ENCODE measurements at regions not wholly inside any gene's neighbourhood (a gene's known extent, or its start where the extent isn't known, plus 50 kb on each side); places are given as distances from the start of the nearest gene placed in this dataset.

GRCh38 chr2:486371-486770 lies 190.8 kb downstream of the TMEM18 start:
- H3K4me3 ChIP-seq (ENCODE audit: low read length), result no peak overlapping the region
- no peaks in the 10 kb centered on the region for H3K27me3 ChIP-seq (ENCODE audit: control insufficient read depth, insufficient read depth, low read length)
- H3K9me3 ChIP-seq (ENCODE audit: control insufficient read depth, insufficient read depth, low read length), result no peaks in the 10 kb centered on the region
- no peak overlapping the region for H3K27ac ChIP-seq (ENCODE audit: low read length)
- H3K36me3 ChIP-seq (ENCODE audit: control insufficient read depth, insufficient read depth, low read length), result no peaks in the 10 kb centered on the region
- DNase-seq (ENCODE audit: low read depth, low spot score), result no peak
- no peaks in the 10 kb centered on the region for H3K4me1 ChIP-seq (ENCODE audit: control insufficient read depth, insufficient read depth, low read length)
- no CpG with 5 or more reads among the region's 11 CpGs for WGBS (ENCODE audit: insufficient coverage, insufficient read length)

- H3K4me3 ChIP-seq (ENCODE audit: low read length), result no peak overlapping the region
- H3K36me3 ChIP-seq (ENCODE audit: control insufficient read depth, insufficient read depth, low read length), result no peaks in the 10 kb centered on the region
- H3K27me3 ChIP-seq (ENCODE audit: control insufficient read depth, insufficient read depth, low read length), result no peaks in the 10 kb centered on the region
- no peaks in the 10 kb centered on the region for H3K4me1 ChIP-seq (ENCODE audit: control insufficient read depth, insufficient read depth, low read length)
- H3K9me3 ChIP-seq (ENCODE audit: control insufficient read depth, insufficient read depth, low read length), result no peaks in the 10 kb centered on the region
- no CpG with 5 or more reads among the region's 16 CpGs for WGBS (ENCODE audit: insufficient coverage, insufficient read length)
- no peak overlapping the region for H3K27ac ChIP-seq (ENCODE audit: low read length)
- DNase-seq (ENCODE audit: low read depth, low spot score), result no peak
These were observed 193.5 kb upstream of the ALKAL2 start for GRCh38 chr2:481388-481787.

- Histone ChIP-seq H3K4me1 (ENCODE audit: control insufficient read depth, insufficient read depth, low read length) (no peaks in the 10 kb centered on the region), H3K4me3 (ENCODE audit: low read length) (no peak overlapping the region), H3K9me3 (ENCODE audit: control insufficient read depth, insufficient read depth, low read length) (no peaks in the 10 kb centered on the region), H3K27me3 (ENCODE audit: control insufficient read depth, insufficient read depth, low read length) (no peaks in the 10 kb centered on the region), H3K36me3 (ENCODE audit: control insufficient read depth, insufficient read depth, low read length) (no peaks in the 10 kb centered on the region), H3K27ac (ENCODE audit: low read length) (no peak overlapping the region)
- no peak for DNase-seq (ENCODE audit: low read depth, low spot score)
- no CpG with 5 or more reads among the region's 13 CpGs for WGBS (ENCODE audit: insufficient coverage, insufficient read length)
These were observed 191.7 kb upstream of the ALKAL2 start for GRCh38 chr2:479490-480176.

- WGBS (ENCODE audit: insufficient coverage, insufficient read length), result no CpG with 5 or more reads among the region's 11 CpGs
- DNase-seq (ENCODE audit: low read depth, low spot score), result no peak
- Histone ChIP-seq H3K27ac (ENCODE audit: low read length) (no peak overlapping the region), H3K36me3 (ENCODE audit: control insufficient read depth, insufficient read depth, low read length) (no peaks in the 10 kb centered on the region), H3K4me1 (ENCODE audit: control insufficient read depth, insufficient read depth, low read length) (no peaks in the 10 kb centered on the region), H3K27me3 (ENCODE audit: control insufficient read depth, insufficient read depth, low read length) (no peaks in the 10 kb centered on the region), H3K9me3 (ENCODE audit: control insufficient read depth, insufficient read depth, low read length) (no peaks in the 10 kb centered on the region), H3K4me3 (ENCODE audit: low read length) (no peak overlapping the region)
These were observed 191.1 kb upstream of the ALKAL2 start for GRCh38 chr2:479031-479430.

- H3K4me1 ChIP-seq (ENCODE audit: control insufficient read depth, insufficient read depth, low read length), result no peaks in the 10 kb centered on the region
- H3K4me3 ChIP-seq (ENCODE audit: low read length), result no peak overlapping the region
- DNase-seq (ENCODE audit: low read depth, low spot score), result no peak
- H3K27ac ChIP-seq (ENCODE audit: low read length), result no peak overlapping the region
- WGBS (ENCODE audit: insufficient coverage, insufficient read length), result no CpG with 5 or more reads among the region's 8 CpGs
- H3K27me3 ChIP-seq (ENCODE audit: control insufficient read depth, insufficient read depth, low read length), result peaks cover 5% of the 10 kb centered on the region; the same call in 1 of the 2 replicates
- H3K36me3 ChIP-seq (ENCODE audit: control insufficient read depth, insufficient read depth, low read length), result no peaks in the 10 kb centered on the region
- H3K9me3 ChIP-seq (ENCODE audit: control insufficient read depth, insufficient read depth, low read length), result no peaks in the 10 kb centered on the region
These were observed 183.7 kb upstream of the ALKAL2 start for GRCh38 chr2:471560-471959.

GRCh38 chr2:469514-469913 lies 181.6 kb upstream of the ALKAL2 start:
- Histone ChIP-seq H3K27ac (ENCODE audit: low read length) (no peak overlapping the region), H3K9me3 (ENCODE audit: control insufficient read depth, insufficient read depth, low read length) (no peaks in the 10 kb centered on the region), H3K27me3 (ENCODE audit: control insufficient read depth, insufficient read depth, low read length) (peaks cover 5% of the 10 kb centered on the region; the same call in 1 of the 2 replicates), H3K36me3 (ENCODE audit: control insufficient read depth, insufficient read depth, low read length) (no peaks in the 10 kb centered on the region), H3K4me3 (ENCODE audit: low read length) (no peak overlapping the region), H3K4me1 (ENCODE audit: control insufficient read depth, insufficient read depth, low read length) (no peaks in the 10 kb centered on the region)
- DNase-seq (ENCODE audit: low read depth, low spot score), result no peak
- WGBS (ENCODE audit: insufficient coverage, insufficient read length), result no CpG with 5 or more reads among the region's 16 CpGs

- Histone ChIP-seq H3K4me3 (ENCODE audit: low read length) (peak overlapping the region; percentile 48; the same call in 1 of the 2 replicates), H3K4me1 (ENCODE audit: control insufficient read depth, insufficient read depth, low read length) (no peaks in the 10 kb centered on the region), H3K27ac (ENCODE audit: low read length) (no peak overlapping the region), H3K9me3 (ENCODE audit: control insufficient read depth, insufficient read depth, low read length) (no peaks in the 10 kb centered on the region), H3K27me3 (ENCODE audit: control insufficient read depth, insufficient read depth, low read length) (peaks cover 5% of the 10 kb centered on the region; the same call in 1 of the 2 replicates), H3K36me3 (ENCODE audit: control insufficient read depth, insufficient read depth, low read length) (no peaks in the 10 kb centered on the region)
- WGBS (ENCODE audit: insufficient coverage, insufficient read length), result 100% methylated on average over 1 of the region's 29 CpGs
- DNase-seq (ENCODE audit: low read depth, low spot score), result no peak
These were observed 180.9 kb upstream of the ALKAL2 start for GRCh38 chr2:468648-469336.

GRCh38 chr2:467892-468647 lies 180.2 kb upstream of the ALKAL2 start:
- Histone ChIP-seq H3K27me3 (ENCODE audit: control insufficient read depth, insufficient read depth, low read length) (peaks cover 5% of the 10 kb centered on the region; the same call in 1 of the 2 replicates), H3K4me3 (ENCODE audit: low read length) (peak overlapping the region; percentile 48; the same call in 1 of the 2 replicates), H3K9me3 (ENCODE audit: control insufficient read depth, insufficient read depth, low read length) (no peaks in the 10 kb centered on the region), H3K4me1 (ENCODE audit: control insufficient read depth, insufficient read depth, low read length) (no peaks in the 10 kb centered on the region), H3K27ac (ENCODE audit: low read length) (no peak overlapping the region), H3K36me3 (ENCODE audit: control insufficient read depth, insufficient read depth, low read length) (no peaks in the 10 kb centered on the region)
- no CpG with 5 or more reads among the region's 69 CpGs for WGBS (ENCODE audit: insufficient coverage, insufficient read length)
- DNase-seq (ENCODE audit: low read depth, low spot score), result no peak

- no CpG with 5 or more reads among the region's 18 CpGs for WGBS (ENCODE audit: insufficient coverage, insufficient read length)
- DNase-seq (ENCODE audit: low read depth, low spot score), result no peak
These were observed 179.6 kb upstream of the ALKAL2 start for GRCh38 chr2:467543-467891.

GRCh38 chr2:467101-467500 lies 179.2 kb upstream of the ALKAL2 start:
- Histone ChIP-seq H3K27me3 (ENCODE audit: control insufficient read depth, insufficient read depth, low read length) (peaks cover 5% of the 10 kb centered on the region; the same call in 1 of the 2 replicates), H3K4me1 (ENCODE audit: control insufficient read depth, insufficient read depth, low read length) (no peaks in the 10 kb centered on the region), H3K27ac (ENCODE audit: low read length) (no peak overlapping the region), H3K4me3 (ENCODE audit: low read length) (no peak overlapping the region), H3K36me3 (ENCODE audit: control insufficient read depth, insufficient read depth, low read length) (no peaks in the 10 kb centered on the region), H3K9me3 (ENCODE audit: control insufficient read depth, insufficient read depth, low read length) (no peaks in the 10 kb centered on the region)
- no peak for DNase-seq (ENCODE audit: low read depth, low spot score)
- no CpG with 5 or more reads among the region's 15 CpGs for WGBS (ENCODE audit: insufficient coverage, insufficient read length)

More at GRCh38 chr2:467543-467891, 179.6 kb upstream of the ALKAL2 start:
- Histone ChIP-seq H3K4me1 (ENCODE audit: control insufficient read depth, insufficient read depth, low read length) (no peaks in the 10 kb centered on the region), H3K27me3 (ENCODE audit: control insufficient read depth, insufficient read depth, low read length) (peaks cover 5% of the 10 kb centered on the region; the same call in 1 of the 2 replicates), H3K4me3 (ENCODE audit: low read length) (peak overlapping the region; percentile 48; the same call in 1 of the 2 replicates), H3K36me3 (ENCODE audit: control insufficient read depth, insufficient read depth, low read length) (no peaks in the 10 kb centered on the region), H3K9me3 (ENCODE audit: control insufficient read depth, insufficient read depth, low read length) (no peaks in the 10 kb centered on the region), H3K27ac (ENCODE audit: low read length) (no peak overlapping the region)

Measured in iPS DF 6.9 (cell line).